SU-DHL-6 (cell line): ENCODE measurements at regions not wholly inside any gene's neighbourhood (a gene's known extent, or its start where the extent isn't known, plus 50 kb on each side); places are given as distances from the start of the nearest gene placed in this dataset.

Experiments used
- H2AFZ ChIP-seq: fragments of 200-600 bp; sonication (generic); 2 replicates; pipeline ENCODE4 v1.6.1; 2014; ENCODE audit warnings: low read depth, mild to moderate bottlenecking, moderate library complexity, mixed read lengths, antibody characterized with exemption, low read length; ENCODE audit not compliant: severe bottlenecking
- H3F3A ChIP-seq: fragments of 200-600 bp; shearing (Covaris generic); 2 replicates; pipeline ENCODE4 v1.6.0; 2016; ENCODE audit warnings: antibody characterized with exemption, mild to moderate bottlenecking; ENCODE audit not compliant: insufficient read depth
- H3K27ac ChIP-seq: fragments of 200-600 bp; sonication (generic); 2 replicates; pipeline ENCODE4 v1.5.1; 2016; ENCODE audit warnings: low read depth, mild to moderate bottlenecking, low read length, moderate library complexity, mixed read lengths
- H3K27me3 ChIP-seq: fragments of 200-600 bp; sonication (generic), shearing (Covaris generic); 2 replicates; pipeline ENCODE4 v1.6.0; 2014; ENCODE audit warnings: mild to moderate bottlenecking, low read length
- H3K36me3 ChIP-seq: fragments of 200-600 bp; sonication (generic); 2 replicates; pipeline ENCODE4 v1.6.1; 2014; ENCODE audit warnings: mild to moderate bottlenecking, low read length, mixed read lengths
- H3K4me2 ChIP-seq: fragments of 300-600, 200-600 bp; shearing (Covaris generic), sonication (generic); 2 replicates; pipeline ENCODE4 v1.6.0; 2014; ENCODE audit warnings: low read length, low read depth, mild to moderate bottlenecking; ENCODE audit not compliant: poor library complexity, severe bottlenecking
- H3K4me3 ChIP-seq: fragments of 200-600 bp; sonication (generic); 2 replicates; pipeline ENCODE4 v1.5.1; 2014; ENCODE audit warnings: antibody characterized with exemption, low read length, mild to moderate bottlenecking, mixed read lengths; ENCODE audit not compliant: insufficient read depth, poor library complexity, severe bottlenecking
- H3K79me2 ChIP-seq: fragments of 200-600 bp; sonication (generic); 2 replicates; pipeline ENCODE4 v1.6.1; 2014; ENCODE audit warnings: mild to moderate bottlenecking, low read length, moderate library complexity; ENCODE audit not compliant: insufficient read depth
- H3K9ac ChIP-seq: fragments of 200-600 bp; sonication (generic); 2 replicates; pipeline ENCODE4 v1.7.0; 2014; ENCODE audit warnings: mild to moderate bottlenecking, low read length
- H3K9me2 ChIP-seq: fragments of 200-600 bp; sonication (generic); replicated peaks from 2 replicates; pipeline ENCODE4 v1.6.1; 2014; ENCODE audit warnings: low read length; ENCODE audit not compliant: insufficient read depth
- H3K9me3 ChIP-seq: fragments of 200-600 bp; sonication (generic); 2 replicates; pipeline ENCODE4 v1.6.1; 2014; ENCODE audit warnings: low read length, mixed read lengths; ENCODE audit not compliant: insufficient read depth
- H4K20me1 ChIP-seq: fragments of 200-600 bp; sonication (generic); 2 replicates; pipeline ENCODE4 v1.6.1; 2014; ENCODE audit warnings: low read depth, mild to moderate bottlenecking, antibody characterized with exemption, low read length, moderate library complexity, mixed read lengths
- EZH2phosphoT487 ChIP-seq: fragments of 200-600 bp; sonication (generic), shearing (Covaris generic); conservative IDR thresholded peaks from 2 replicates; pipeline ENCODE4 v1.6.1; 2018; ENCODE audit warnings: mild to moderate bottlenecking, antibody characterized with exemption, low read length, moderate library complexity, mixed read lengths
- TF ChIP-seq, protein P1 (sequence below): fragments of 200-600 bp; sonication (generic); IDR thresholded peaks from one replicate; pipeline ENCODE4 v1.5.1; 2017; ENCODE audit warnings: antibody characterized with exemption, mild to moderate bottlenecking, low read length, moderate library complexity; ENCODE audit not compliant: insufficient read depth, poor library complexity, severe bottlenecking

DNA sequence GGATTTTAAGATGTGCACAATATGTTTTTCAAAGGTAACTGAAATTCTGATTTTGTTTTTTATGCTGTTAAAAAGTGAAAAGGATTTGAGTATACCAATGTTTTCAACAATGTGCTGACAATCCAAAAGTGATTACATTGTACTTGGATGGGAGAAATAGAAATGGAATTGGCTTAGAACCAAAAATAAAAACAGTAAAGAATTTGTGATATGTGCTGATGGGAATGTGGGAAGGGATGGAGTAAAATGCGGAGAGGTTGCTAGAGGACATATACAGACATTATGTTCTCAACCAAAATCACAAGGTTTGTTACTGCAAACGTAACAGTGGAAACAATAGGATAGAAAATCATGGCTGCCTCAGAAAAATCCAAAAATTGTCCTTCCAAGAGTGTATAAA, 279.3 kb upstream of the TENM4 start:
- no peak overlapping the region for H3K9ac ChIP-seq
- H3K4me3 ChIP-seq: no peak overlapping the region
- H3F3A ChIP-seq: no peaks in the 10 kb centered on the region
- H3K36me3 ChIP-seq: no peaks in the 10 kb centered on the region
- no peak overlapping the region for H3K27ac ChIP-seq
- H3K9me2 ChIP-seq: no peaks in the 10 kb centered on the region
- no peaks in the 10 kb centered on the region for H4K20me1 ChIP-seq
- no peaks in the 10 kb centered on the region for H3K79me2 ChIP-seq
- no peaks in the 10 kb centered on the region for H3K27me3 ChIP-seq
- H3K4me2 ChIP-seq: no peak overlapping the region
- no peaks in the 10 kb centered on the region; the same call in 1 of the 2 replicates for H3K9me3 ChIP-seq
- H2AFZ ChIP-seq: no peak overlapping the region
- TF ChIP-seq, protein P1, sequence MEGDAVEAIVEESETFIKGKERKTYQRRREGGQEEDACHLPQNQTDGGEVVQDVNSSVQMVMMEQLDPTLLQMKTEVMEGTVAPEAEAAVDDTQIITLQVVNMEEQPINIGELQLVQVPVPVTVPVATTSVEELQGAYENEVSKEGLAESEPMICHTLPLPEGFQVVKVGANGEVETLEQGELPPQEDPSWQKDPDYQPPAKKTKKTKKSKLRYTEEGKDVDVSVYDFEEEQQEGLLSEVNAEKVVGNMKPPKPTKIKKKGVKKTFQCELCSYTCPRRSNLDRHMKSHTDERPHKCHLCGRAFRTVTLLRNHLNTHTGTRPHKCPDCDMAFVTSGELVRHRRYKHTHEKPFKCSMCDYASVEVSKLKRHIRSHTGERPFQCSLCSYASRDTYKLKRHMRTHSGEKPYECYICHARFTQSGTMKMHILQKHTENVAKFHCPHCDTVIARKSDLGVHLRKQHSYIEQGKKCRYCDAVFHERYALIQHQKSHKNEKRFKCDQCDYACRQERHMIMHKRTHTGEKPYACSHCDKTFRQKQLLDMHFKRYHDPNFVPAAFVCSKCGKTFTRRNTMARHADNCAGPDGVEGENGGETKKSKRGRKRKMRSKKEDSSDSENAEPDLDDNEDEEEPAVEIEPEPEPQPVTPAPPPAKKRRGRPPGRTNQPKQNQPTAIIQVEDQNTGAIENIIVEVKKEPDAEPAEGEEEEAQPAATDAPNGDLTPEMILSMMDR: no peak
- TF ChIP-seq EZH2phosphoT487: no peak

GRCh38 chr11:79708319-79708932, 267.6 kb upstream of the TENM4 start:
- Histone ChIP-seq H3F3A (no peaks in the 10 kb centered on the region), H3K9me2 (no peaks in the 10 kb centered on the region), H2AFZ (no peak overlapping the region), H3K36me3 (no peaks in the 10 kb centered on the region), H3K4me2 (no peak overlapping the region), H3K79me2 (no peaks in the 10 kb centered on the region), H3K9ac (no peak overlapping the region), H3K9me3 (no peaks in the 10 kb centered on the region), H4K20me1 (no peaks in the 10 kb centered on the region), H3K27me3 (no peaks in the 10 kb centered on the region), H3K4me3 (no peak overlapping the region), H3K27ac (no peak overlapping the region)
- TF ChIP-seq, protein P1: peak; percentile 16
- no peak for TF ChIP-seq EZH2phosphoT487

DNA sequence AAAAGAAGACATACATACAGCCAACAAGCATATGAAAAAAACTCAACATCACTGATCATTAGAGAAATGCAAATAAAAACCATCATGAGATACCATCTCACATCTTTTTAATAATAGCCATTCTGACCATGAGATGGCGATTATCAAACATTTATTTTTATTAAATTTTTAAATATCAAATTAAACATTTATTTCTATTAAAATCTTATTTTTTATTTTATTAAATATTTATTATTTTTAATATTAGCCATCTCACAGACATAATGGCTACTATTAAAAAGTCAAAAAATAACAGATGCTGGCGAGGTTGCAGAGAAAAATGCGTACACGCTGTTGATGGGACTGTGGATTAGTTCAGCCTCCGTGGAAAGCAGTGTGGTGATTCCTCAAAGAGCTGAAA, 264.8 kb upstream of the TENM4 start:
- Histone ChIP-seq H2AFZ (no peak overlapping the region), H3K27me3 (no peaks in the 10 kb centered on the region), H4K20me1 (no peaks in the 10 kb centered on the region), H3K79me2 (no peaks in the 10 kb centered on the region), H3K4me2 (no peak overlapping the region), H3K27ac (no peak overlapping the region), H3K9me3 (no peaks in the 10 kb centered on the region), H3K9ac (no peak overlapping the region), H3K4me3 (no peak overlapping the region), H3K36me3 (no peaks in the 10 kb centered on the region), H3F3A (no peaks in the 10 kb centered on the region), H3K9me2 (no peaks in the 10 kb centered on the region)
- TF ChIP-seq, protein P1: no peak
- TF ChIP-seq EZH2phosphoT487: no peak
